OCI-LY7 (cell line): ENCODE measurements at regions not wholly inside any gene's neighbourhood (a gene's known extent, or its start where the extent isn't known, plus 50 kb on each side); places are given as distances from the start of the nearest gene placed in this dataset.
"Not testable (repeated sequence)": the region's sequence is repeated elsewhere in the genome, so short reads cannot be mapped to it uniquely, and the experiment has no call there.

Experiments
- BruUV-seq: library from RNA; stranded (reverse); fragments of 400-500 nt; replicated peaks from 2 replicates; lab custom pipeline; 2021; lab: Mats Ljungman, UMichigan
- CTCF ChIA-PET: fragments of 300-600 bp; sonication (Branson Sonifier 250); formaldehyde crosslinking; loops from one replicate; lab custom pipeline; 2022; ENCODE audit warnings: antibody characterized with exemption; ENCODE audit not compliant: unreplicated experiment; lab: Charles Lee
- POLR2A ChIA-PET: fragments of 300-600 bp; sonication (Branson Sonifier 250); formaldehyde crosslinking; loops from one replicate; lab custom pipeline; 2022; ENCODE audit warnings: antibody characterized with exemption; lab: Charles Lee
- DNase-seq: peaks from one replicate; pipeline ENCODE4 v3.0.0-alpha.2; 2015; ENCODE audit warnings: low spot score
- H2AFZ ChIP-seq: fragments of 200-600 bp; sonication (generic), shearing (Covaris generic); 2 replicates; pipeline ENCODE4 v1.6.1; 2014; ENCODE audit warnings: mild to moderate bottlenecking, antibody characterized with exemption, low read length, moderate library complexity
- H3K27ac ChIP-seq: fragments of 200-600 bp; sonication (generic); 2 replicates; pipeline ENCODE4 v1.5.1; 2014; ENCODE audit warnings: mixed run types, low read depth, mild to moderate bottlenecking, moderate library complexity, low read length, inconsistent platforms; ENCODE audit not compliant: poor library complexity, severe bottlenecking
- H3K36me3 ChIP-seq: fragments of 200-600 bp; sonication (generic); 2 replicates; pipeline ENCODE4 v1.6.1; 2014; ENCODE audit warnings: mild to moderate bottlenecking, antibody characterized with exemption, low read length, moderate library complexity, mixed read lengths; ENCODE audit not compliant: insufficient read depth
- H3K4me1 ChIP-seq: fragments of 200-600 bp; sonication (generic); 2 replicates; pipeline ENCODE4 v1.5.1; 2014; ENCODE audit warnings: mild to moderate bottlenecking, low read length; ENCODE audit not compliant: insufficient read depth, poor library complexity, severe bottlenecking
- H3K4me2 ChIP-seq: fragments of 200-600 bp; sonication (generic); 2 replicates; pipeline ENCODE4 v1.6.1; 2014; ENCODE audit warnings: mild to moderate bottlenecking, low read length
- H3K4me3 ChIP-seq: fragments of 200-600 bp; sonication (generic); 2 replicates; pipeline ENCODE4 v1.5.1; 2014; ENCODE audit warnings: mild to moderate bottlenecking, low read depth, low read length; ENCODE audit not compliant: poor library complexity, severe bottlenecking
- H3K79me2 ChIP-seq: fragments of 200-600 bp; sonication (generic); 2 replicates; pipeline ENCODE4 v1.6.1; 2016; ENCODE audit warnings: low read depth, mild to moderate bottlenecking, low read length, moderate library complexity, mixed read lengths; ENCODE audit not compliant: insufficient read depth
- H3K9me2 ChIP-seq: fragments of 200-600 bp; sonication (generic); 2 replicates; pipeline ENCODE4 v1.6.1; 2016; ENCODE audit warnings: mild to moderate bottlenecking, low read length, mixed read lengths; ENCODE audit not compliant: insufficient read depth
- H3K9me3 ChIP-seq: fragments of 200-600 bp; sonication (generic); 2 replicates; pipeline ENCODE4 v1.6.1; 2014; ENCODE audit warnings: mild to moderate bottlenecking, mixed run types, low read length, mixed read lengths
- H4K20me1 ChIP-seq: fragments of 200-600 bp; sonication (generic); 2 replicates; pipeline ENCODE4 v1.6.1; 2014; ENCODE audit warnings: mild to moderate bottlenecking, antibody characterized with exemption, low read length, moderate library complexity, mixed read lengths; ENCODE audit not compliant: insufficient read depth
- CTCF ChIP-seq: fragments of 200-600 bp; sonication (generic); conservative IDR thresholded peaks from 2 replicates; pipeline ENCODE4 v1.5.1; 2014; ENCODE audit warnings: mild to moderate bottlenecking, antibody characterized with exemption, low read length, moderate library complexity, mixed read lengths
- EZH2phosphoT487 ChIP-seq: fragments of 200-600 bp; sonication (generic); IDR thresholded peaks from 2 replicates; pipeline ENCODE4 v1.6.1; 2018; ENCODE audit warnings: low read depth, borderline replicate concordance, mild to moderate bottlenecking, mixed run types, antibody characterized with exemption, low read length, moderate library complexity, mixed read lengths
- intact Hi-C: fragments of 100-400 bp; cut with micrococcal nuclease; formaldehyde crosslinking; loops from one replicate; pipeline ENCODE4 v1.10.0; 2022; ENCODE audit not compliant: unreplicated experiment

- BruUV-seq: no TSS peak
- H2AFZ ChIP-seq: no peak overlapping the region
- no peak overlapping the region for H3K4me2 ChIP-seq
- no peaks in the 10 kb centered on the region for H4K20me1 ChIP-seq
- H3K36me3 ChIP-seq: no peaks in the 10 kb centered on the region
- no peak overlapping the region for H3K4me3 ChIP-seq
- H3K79me2 ChIP-seq: no peaks in the 10 kb centered on the region
- no peak for DNase-seq
- H3K4me1 ChIP-seq: no peaks in the 10 kb centered on the region
- no peak overlapping the region for H3K27ac ChIP-seq
- no peaks in the 10 kb centered on the region for H3K9me2 ChIP-seq
- intact Hi-C loops: no loop called here
- POLR2A ChIA-PET: interaction anchor here (1.5 kb wide), 1 partner anchor 11 kb away, joined by 3 read pairs; no protein-coding TSS in a partner anchor
- no peak for TF ChIP-seq EZH2phosphoT487
- TF ChIP-seq CTCF: no peak
- CTCF ChIA-PET: no interaction called here
- no peaks in the 10 kb centered on the region for H3K9me3 ChIP-seq
These were observed 234.2 kb upstream of the MAF start for GRCh38 chr16:79834720-79835119.

GRCh38 chr16:79834003-79834402 lies 233.5 kb upstream of the MAF start:
- H3K4me2 ChIP-seq, BruUV-seq, H3K9me2 ChIP-seq, H3K27ac ChIP-seq, H3K79me2 ChIP-seq, H3K9me3 ChIP-seq, H3K36me3 ChIP-seq, CTCF ChIA-PET, DNase-seq, H2AFZ ChIP-seq, H4K20me1 ChIP-seq, POLR2A ChIA-PET, H3K4me1 ChIP-seq, H3K4me3 ChIP-seq, intact Hi-C loops: not testable (repeated sequence)

- H3K9me3 ChIP-seq: no peaks in the 10 kb centered on the region
- H2AFZ ChIP-seq: no peak overlapping the region
- no peaks in the 10 kb centered on the region for H3K9me2 ChIP-seq
- H3K27ac ChIP-seq: no peak overlapping the region
- POLR2A ChIA-PET: interaction anchor here (1.2 kb wide), 1 partner anchor 16 kb away, joined by 3 read pairs; no protein-coding TSS in a partner anchor
- no TSS peak for BruUV-seq
- CTCF ChIA-PET: no interaction called here
- H3K4me1 ChIP-seq: no peaks in the 10 kb centered on the region
- H3K79me2 ChIP-seq: no peaks in the 10 kb centered on the region
- TF ChIP-seq EZH2phosphoT487: no peak
- no peak for TF ChIP-seq CTCF
- no peaks in the 10 kb centered on the region for H4K20me1 ChIP-seq
- H3K4me3 ChIP-seq: no peak overlapping the region
- intact Hi-C loops: no loop called here
- no peak for DNase-seq
- H3K4me2 ChIP-seq: no peak overlapping the region
- H3K36me3 ChIP-seq: no peaks in the 10 kb centered on the region
These were observed 233.0 kb upstream of the MAF start for GRCh38 chr16:79833559-79833958.
